GM19467 (cell line): ENCODE measurements at regions not wholly inside any gene's neighbourhood (a gene's known extent, or its start where the extent isn't known, plus 50 kb on each side); places are given as distances from the start of the nearest gene placed in this dataset.

Experiments
- ATAC-seq: cut with Tn5 transposase; IDR thresholded peaks from one replicate; pipeline ENCODE4 v1.9.1; 2021; ENCODE audit warnings: mild to moderate bottlenecking, moderate library complexity; ENCODE audit not compliant: unreplicated experiment

DNA sequence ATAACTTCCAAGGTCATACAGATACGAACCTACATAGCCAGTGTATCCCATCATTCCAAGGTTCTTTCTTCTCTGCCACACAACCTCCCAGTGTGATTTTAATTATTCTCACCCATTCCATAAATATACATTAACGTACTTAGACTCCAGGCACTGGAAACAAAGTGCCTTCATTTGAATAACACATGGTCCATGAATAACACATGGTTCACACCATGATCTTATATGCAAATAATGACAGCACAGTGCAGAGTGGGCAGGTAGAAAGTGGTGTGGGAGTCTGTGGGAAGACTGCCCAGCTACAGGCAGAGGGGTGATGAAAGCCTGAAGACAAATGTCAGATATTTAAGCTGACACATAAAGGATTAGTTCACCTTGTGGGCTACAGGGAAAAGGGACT lies 425.2 kb downstream of the HACE1 start:
- no peak for ATAC-seq

DNA sequence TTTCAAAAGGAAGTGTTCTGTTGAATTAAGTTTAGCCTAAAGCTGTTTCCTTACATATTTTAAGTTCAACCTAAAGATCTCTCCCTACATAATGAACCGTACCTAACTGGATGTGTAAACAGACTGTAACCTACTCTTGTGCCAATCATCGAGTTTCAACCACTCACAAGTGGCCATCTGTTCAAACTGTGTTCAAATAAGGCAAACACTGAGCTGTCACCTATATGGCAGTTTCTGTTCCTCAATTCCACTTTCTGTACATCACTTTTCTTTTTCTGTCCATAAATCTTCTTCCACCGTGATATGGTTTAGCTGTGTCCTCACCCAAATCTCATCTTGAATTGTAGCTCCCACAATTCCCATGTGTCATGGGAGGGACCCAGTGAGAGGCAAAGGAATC lies 428.6 kb downstream of the HACE1 start:
- no peak for ATAC-seq

DNA sequence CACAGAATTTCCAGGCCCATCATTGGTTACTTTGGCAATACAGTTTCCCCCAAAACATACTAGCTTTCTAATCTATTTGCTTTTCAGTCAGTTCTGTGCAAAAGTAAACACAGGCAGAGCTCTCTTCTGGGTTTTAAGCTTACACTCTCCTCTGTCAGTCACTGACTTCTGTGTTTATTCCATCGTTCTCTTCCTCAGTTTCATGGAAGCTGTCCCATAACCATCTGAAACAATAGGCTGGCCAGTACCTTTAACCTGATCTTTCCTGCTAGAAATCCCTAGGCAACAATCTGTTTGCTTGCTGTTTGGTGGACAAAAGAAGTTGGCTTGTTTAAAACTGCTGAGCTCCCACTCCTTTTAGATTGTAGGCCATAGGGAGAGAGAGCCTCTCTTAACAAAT lies 431.5 kb downstream of the HACE1 start:
- no peak for ATAC-seq

DNA sequence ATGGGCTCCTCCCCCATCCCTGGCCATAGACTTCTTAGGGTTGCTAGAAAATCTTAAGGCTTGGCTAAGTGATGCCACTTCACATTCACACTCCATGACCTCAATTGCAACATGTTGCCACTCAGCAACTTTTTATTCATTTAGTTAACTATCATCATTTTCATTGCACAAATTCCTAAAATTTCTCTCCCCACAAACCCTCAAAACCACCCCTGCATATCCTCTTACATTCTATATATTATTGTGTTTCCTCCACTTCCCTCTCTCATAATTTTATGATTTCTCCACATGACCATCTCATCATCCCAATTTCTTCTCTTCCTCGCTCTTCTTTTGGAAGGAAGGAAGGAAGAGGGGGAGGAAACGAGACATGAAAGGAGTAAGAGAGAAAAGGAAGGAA lies 436.0 kb downstream of the HACE1 start:
- no peak for ATAC-seq

DNA sequence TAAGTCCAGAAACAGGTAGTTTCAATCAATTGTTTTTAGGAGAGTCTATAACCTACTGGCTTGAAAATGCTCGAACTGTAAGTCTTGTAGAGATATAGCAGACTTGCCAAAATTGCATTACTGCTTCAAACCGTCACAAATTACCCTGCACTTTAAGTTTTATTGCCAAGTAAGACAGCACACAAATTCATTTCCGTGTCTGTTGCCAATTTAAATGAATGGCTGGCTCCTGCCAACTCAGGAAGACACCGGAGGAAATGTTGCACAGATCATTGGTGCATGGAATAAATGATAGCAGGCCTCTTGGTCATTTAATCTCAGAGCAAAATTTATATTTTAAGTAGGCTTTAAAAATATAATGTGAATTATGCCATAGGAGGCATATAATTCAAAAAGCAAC lies 438.1 kb downstream of the HACE1 start:
- ATAC-seq = no peak

DNA sequence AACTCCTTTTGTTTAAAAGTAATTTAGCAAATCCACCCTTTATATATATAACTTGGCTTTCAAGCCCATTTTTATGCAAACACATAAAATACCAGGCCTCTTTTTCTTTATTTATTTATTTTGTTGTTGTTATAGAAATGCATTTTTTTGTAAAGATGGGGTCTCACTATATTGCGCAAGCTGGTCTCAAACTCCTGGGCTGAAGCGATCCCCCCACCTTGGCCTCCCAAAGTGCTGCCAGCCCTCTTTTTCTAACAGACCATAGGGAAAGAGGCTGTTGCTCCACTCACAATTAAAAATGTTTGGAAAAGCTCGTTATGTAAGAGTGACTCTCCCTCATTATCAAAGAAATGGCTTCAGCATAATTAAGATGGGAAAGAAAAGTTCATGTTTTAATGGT lies 440.9 kb downstream of the HACE1 start:
- no peak for ATAC-seq

DNA sequence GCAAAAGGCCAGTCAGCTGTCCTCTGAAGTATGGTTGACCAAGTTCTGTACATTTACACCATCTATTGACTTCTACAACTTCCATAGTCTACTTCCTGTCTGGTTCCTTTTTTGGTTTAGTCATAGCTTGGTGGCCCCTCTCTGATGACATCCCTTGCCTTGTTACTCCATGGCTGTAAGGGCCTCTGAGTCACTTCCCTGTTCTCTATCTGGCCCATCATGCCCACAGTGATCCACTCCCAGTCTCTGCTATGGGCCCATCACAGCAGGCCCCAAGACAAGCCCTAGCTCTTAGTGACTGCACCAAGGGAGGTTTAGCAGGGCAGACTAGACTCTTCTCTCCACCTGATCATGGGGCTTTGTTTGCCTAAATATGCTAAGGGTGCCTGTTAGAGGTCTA lies 441.6 kb downstream of the HACE1 start:
- ATAC-seq = no peak

DNA sequence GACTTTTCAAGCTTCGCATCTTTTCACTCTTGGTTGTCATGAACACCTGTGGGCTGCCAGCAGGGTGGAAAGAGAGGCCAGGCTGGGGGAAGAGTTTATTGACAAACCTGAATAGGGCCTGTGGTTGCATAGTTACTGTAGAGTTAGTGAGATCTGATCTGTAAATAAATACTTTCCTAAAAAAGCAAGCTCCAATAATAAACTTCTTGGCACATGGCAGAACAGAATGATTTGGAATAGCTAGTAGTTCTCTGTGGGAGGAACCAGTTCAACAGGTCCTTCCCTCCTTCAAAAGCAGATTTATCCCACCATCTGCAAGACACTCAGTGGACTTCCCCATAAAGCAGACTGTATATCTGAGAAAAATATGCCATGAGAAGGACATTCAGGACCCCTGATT lies 445.0 kb downstream of the HACE1 start:
- no peak for ATAC-seq

DNA sequence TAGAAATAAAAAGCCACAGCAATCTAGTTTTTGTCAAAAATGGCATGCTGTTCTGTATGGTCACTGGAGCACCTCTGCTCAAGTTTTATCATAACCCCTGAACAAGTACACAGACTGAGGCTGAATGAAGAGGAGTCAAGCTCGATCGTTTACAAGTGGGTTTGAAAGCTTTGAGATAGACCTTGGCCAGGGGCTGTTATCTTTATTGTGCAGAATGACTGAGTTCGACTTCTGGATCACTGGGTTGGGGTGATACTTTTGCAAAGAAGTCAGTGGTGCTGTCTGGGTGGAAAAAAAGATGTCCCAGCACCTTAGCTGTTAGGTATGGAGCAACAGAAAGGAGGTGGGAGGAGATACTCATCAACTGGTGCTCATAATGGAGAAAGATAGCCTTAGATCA lies 446.0 kb downstream of the HACE1 start:
- ATAC-seq = no peak

DNA sequence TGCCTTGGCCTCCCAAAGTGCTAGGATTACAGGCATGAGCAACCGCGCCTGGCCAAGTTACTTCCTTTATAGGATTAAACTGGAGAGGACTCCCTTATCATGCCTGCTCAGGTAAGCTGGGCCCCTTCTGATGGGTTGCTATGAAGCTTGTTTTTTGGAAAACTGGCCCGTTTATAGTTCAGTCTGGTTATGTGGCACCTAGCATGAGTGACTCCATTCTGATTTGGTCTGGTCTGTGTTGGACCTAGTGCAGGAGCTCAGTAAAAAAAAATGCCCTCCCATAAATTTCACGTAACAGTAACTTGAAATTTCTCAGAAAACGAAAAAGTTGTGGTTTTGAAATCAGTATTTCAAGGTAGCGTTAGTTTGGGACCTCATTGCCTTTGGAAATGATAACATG lies 448.4 kb downstream of the HACE1 start:
- no peak for ATAC-seq

DNA sequence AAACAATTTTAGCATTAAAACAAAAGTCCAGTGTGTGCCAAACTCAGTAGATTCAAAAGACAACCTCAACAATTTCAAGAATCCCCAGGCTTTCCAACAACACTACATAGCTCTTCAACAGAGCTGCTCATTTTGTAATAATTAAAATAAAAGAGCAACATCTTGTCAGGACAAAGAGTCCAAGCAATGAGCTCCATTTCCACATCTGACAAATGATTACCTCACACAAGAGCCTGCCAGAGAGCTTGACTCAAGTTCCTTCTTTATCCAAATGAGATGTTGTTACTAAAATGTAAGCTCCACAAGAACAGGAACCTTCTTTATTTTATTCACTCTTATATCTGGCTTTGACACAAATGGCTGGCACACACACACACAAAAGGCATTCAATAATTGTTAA lies 449.8 kb downstream of the HACE1 start:
- no peak for ATAC-seq

DNA sequence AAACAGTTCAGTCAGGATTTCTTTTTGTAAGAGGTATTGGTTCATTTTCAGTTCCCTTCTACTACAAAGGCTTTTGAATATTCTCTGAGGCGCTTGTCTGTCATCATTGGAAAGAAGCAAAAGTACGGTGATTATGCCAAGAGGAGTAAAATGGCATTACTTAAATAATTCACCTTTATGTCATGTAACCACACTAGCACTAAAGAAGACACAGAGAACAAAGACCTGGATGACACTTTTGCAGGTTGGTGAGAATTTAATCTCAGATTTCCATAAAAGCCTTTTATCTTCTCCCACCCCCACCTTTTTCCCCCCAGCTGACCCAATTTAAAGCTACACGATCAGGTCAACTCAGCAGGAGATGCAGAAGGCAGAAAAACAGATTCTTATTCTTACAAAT lies 451.8 kb downstream of the HACE1 start:
- ATAC-seq = no peak

DNA sequence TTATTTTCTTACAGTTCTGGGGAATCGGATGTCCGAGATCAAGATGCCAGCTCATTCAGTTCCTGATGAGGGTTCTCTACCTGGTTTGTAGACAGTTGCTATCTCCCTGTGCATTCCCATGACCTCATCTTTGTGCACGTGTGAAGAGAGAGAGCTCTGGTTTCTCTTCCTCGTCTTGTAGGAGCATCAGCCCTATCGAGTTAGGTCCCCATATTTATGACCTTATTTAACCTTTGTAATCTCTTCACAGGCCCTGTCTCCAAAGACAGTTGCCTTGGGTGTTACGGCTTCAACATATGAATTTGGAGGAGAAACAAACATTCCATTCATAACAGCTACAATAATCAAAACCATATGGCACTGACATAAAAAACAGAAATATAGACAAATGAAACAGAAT lies 455.3 kb downstream of the HACE1 start:
- ATAC-seq = no peak

DNA sequence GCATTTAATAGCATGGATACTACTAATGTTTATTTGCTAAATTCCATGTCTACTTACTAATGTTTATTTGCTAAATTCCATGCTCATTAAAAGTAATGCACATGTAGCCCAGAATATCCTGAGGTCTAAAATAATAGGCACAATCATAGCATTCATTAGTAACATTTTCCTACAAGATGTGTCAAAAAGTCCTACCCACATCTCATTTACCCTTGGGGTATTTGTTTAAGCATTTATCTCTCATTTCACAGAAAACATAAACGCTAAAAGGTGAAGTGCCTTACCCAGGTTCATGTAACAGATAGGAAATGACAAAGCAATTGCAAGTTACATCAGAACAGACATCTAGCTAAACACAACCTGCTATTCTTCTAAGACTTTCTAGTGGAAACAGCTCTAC lies 457.1 kb downstream of the HACE1 start:
- no peak for ATAC-seq

DNA sequence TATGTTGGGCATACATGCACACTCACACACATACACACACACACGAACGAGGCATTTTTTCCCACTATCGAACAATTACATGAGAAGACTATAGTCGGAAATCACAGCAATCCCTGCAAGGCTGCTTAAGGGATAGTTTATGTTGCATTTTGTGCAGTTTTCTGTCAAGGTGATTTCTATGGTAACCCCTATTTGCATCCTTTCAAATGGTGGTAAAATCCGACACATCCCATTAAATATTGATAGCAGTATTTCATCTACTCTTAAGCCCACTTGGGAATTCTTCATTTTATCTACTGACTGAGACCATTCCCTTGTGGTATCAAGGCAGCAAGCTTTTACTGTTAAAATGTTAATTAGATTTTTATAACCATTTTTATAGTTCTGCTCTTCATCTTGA lies 457.8 kb downstream of the HACE1 start:
- ATAC-seq = no peak

DNA sequence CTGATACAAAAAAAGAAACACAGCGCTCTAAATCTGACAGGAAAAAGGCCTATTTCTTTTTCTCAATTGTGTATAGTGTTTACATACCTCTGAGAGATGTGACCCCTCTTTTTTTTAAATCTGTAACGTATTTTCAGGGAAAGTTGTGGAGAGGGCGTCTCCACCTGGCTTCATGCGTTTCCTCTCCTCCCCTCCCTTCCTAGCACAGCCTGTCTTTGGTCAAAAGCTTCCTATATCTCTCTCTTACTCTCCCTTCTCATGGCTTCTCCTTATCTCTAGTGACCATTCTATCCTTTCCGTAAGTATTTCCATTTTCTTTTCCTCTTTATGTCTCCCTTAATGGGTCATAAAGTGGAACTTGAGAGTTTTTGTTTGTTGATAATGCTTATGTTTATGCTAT lies 458.9 kb downstream of the HACE1 start:
- no peak for ATAC-seq

DNA sequence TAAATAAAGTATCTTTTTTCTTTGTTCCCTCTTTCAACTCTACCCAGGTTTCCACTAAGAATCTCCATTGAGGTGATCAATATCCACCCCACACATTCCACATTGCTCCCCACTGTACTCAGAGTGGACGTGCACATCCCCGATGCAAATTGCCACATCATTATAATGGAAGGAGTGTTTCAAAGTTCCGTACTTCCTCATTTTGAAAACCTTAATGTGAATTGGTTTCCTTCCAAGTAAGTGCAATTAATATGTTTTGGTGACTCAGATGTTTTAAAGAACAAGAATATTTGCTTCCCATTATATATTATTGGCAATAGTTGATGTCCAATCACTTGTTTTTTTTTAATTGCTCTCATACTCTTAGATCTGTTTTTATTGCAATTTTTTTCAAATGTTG lies 463.6 kb downstream of the HACE1 start:
- ATAC-seq = no peak

DNA sequence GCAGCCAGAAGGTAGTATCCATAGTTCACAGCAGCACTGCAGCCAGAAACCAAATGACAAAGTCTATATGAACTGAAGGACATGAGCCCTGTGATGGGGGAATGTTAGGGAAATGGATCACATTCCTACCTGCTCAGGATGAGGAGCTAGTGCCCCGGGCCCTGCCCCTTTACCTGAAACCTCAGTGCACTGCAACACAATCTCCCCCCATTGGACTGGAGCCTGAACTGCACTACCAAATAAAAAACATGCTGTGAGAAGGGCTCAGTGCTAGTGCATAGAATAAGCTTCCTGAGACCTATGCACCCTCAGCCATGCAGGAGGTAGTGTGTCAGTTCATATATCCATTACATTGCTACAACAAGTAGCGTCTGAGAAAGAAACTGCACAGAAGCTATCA lies 477.8 kb downstream of the HACE1 start:
- no peak for ATAC-seq

DNA sequence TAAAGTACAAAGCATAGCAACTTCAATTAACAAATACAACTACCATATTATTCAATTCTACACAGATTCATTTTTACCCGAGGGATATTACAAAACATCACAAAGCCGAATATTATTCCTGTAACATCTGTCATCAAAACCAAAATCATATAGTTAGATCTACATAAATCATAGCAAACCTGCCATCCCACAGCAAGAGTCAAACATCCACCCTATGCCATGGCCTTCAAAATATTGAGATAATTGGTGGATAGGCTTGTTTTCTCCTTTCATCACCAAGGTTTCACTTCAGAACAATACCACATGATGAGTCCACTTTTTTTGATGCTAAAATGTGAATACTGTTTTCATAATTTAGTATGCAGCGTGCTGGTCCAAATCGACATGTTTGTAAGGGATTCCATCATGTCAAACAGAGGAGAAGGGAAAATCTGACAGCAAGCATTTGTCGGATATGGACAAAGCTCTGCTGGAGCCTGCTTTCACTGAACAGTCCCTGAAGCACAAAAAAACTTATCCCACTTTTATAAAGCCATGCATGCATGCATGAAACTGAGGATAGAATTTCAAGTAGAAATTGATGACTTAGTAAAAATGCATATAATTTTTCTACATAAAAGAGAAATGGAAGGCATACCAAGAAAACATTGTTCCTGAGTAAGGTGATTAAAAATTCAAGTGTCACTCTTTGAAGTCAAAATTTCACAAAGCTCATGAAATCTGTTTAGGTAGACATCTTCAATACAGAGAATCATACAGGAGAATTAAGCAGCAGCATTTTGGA lies 494.1 kb downstream of the HACE1 start:
- ATAC-seq = no peak

DNA sequence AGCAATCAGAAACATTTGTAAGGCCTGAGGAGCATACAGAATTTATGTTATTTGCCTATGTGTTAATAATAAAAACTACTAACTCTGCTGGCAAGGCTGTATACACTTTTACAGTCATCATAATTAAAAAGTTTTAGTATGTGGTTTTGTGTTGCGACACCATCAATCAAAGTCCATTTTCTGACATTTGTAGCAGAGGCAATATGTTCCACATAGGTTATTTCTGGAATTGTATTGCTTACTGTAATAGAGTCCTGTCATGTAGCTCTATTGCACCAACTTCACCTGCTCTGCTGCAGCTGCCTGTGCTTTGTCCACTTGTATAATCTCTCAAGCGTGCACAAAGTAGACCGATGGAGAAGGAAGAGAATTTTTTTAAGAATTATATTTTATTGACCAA lies 501.8 kb downstream of the HACE1 start:
- ATAC-seq = no peak

DNA sequence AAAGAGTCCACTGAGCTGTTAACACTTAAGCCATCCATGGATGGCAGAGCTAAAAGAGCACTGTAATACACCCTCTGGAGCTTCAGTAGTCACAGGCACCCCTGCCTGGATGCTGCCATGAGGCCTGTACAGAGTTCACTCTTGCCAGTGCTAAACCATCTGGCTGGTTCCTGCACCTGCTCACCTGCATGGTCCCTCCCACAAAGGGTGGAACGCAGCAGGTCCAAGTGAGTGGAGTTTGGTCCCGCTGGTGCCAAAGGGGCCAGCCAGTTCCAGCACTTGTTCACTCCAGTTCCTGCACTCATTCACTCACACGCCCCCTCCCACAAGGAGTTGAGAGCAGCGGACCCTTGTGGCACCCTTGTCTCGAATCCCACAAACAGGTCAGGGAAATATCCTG lies 503.5 kb downstream of the HACE1 start:
- ATAC-seq = no peak

DNA sequence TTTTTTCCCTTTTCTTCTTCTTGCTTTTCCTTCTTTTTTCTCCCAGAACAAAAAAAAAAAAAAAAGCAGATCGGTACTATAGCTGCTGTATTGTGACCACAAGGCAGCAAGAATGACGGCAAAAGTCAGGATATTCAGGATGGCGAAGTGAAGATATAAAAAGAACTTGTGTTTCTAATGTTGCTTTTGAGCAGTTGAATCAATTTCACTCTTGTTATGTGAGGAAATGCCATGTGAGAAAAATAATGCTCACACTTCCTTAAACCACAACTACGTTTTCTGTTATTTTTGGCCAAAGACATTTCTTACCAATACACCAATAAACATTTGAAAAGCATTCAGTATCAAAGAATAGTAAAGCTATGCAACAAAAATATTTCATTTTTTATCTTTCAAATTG lies 510.5 kb downstream of the HACE1 start:
- no peak for ATAC-seq

DNA sequence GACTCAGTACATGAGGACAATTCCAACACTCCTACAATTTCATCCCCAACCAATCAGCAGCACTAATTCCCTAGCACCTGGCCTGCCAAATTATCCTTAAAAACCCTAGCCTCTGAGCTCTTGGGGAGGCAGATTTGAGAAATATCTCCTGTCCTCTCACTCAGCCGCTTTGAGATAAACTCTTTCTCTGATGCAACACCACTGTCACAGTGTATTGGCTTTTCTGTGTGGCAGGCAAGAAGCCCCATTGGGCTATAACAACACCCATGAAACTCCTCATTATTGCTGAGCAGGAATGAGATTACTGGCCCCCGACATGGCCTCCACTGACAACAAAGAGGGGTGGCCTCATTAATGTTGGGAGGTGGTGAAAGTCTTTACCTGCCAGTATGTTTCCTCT lies 515.5 kb downstream of the HACE1 start:
- no peak for ATAC-seq
